Neuronal stem cell (in vitro differentiated cells): ENCODE measurements at regions not wholly inside any gene's neighbourhood (a gene's known extent, or its start where the extent isn't known, plus 50 kb on each side); places are given as distances from the start of the nearest gene placed in this dataset.
A peak's percentile ranks its signal among the peaks of the same experiment; 100 is the strongest.
"Not testable (repeated sequence)": the region's sequence is repeated elsewhere in the genome, so short reads cannot be mapped to it uniquely, and the experiment has no call there.

Experiments used
- DNase-seq: peaks from one replicate; pipeline ENCODE4 v3.0.0-alpha.2; 2013; ENCODE audit warnings: low spot score
- H2AFZ ChIP-seq: one replicate; pipeline ENCODE4 v1.6.1; 2013; ENCODE audit warnings: mild to moderate bottlenecking, low read length, inconsistent platforms
- H2AK5ac ChIP-seq: 2 replicates; pipeline ENCODE4 v1.6.1; 2013; ENCODE audit warnings: low read depth, mild to moderate bottlenecking, inconsistent platforms, low read length, moderate library complexity, mixed read lengths
- H2BK120ac ChIP-seq: 2 replicates; pipeline ENCODE4 v1.6.1; 2013; ENCODE audit warnings: low read depth, mild to moderate bottlenecking, inconsistent platforms, low read length, moderate library complexity, mixed read lengths
- H2BK12ac ChIP-seq: one replicate; pipeline ENCODE4 v1.6.1; 2013; ENCODE audit warnings: low read length, inconsistent platforms
- H2BK15ac ChIP-seq: 2 replicates; pipeline ENCODE4 v1.6.1; 2013; ENCODE audit warnings: mild to moderate bottlenecking, low read length, inconsistent platforms, mixed read lengths
- H2BK5ac ChIP-seq: one replicate; pipeline ENCODE4 v1.6.1; 2013; ENCODE audit warnings: inconsistent platforms, mild to moderate bottlenecking, low read length, moderate library complexity
- H3K14ac ChIP-seq: one replicate; pipeline ENCODE4 v1.6.1; 2013; ENCODE audit warnings: low read length, inconsistent platforms
- H3K18ac ChIP-seq: 2 replicates; pipeline ENCODE4 v1.6.1; 2013; ENCODE audit warnings: low read length, inconsistent platforms
- H3K23ac ChIP-seq: 2 replicates; pipeline ENCODE4 v1.6.1; 2013; ENCODE audit warnings: low read depth, mild to moderate bottlenecking, mixed read lengths, low read length, inconsistent platforms; ENCODE audit not compliant: poor library complexity
- H3K27ac ChIP-seq: replicated peaks from 3 replicates; pipeline ENCODE4 v1.5.1; 2013; ENCODE audit warnings: low read length, inconsistent platforms
- H3K27me3 ChIP-seq, 3 experiments: 2 replicates each; pipeline ENCODE4 v1.6.1; 2013; ENCODE audit warnings: low read length in 3 of 3, mild to moderate bottlenecking in 2 of 3, inconsistent platforms in 1 of 3, low read depth in 1 of 3, mixed read lengths in 1 of 3, moderate library complexity in 1 of 3; ENCODE audit not compliant: control insufficient read depth in 3 of 3, insufficient read depth in 3 of 3
- H3K36me3 ChIP-seq, 2 donors: replicated peaks in 1 of 2; 2 replicates each; pipeline ENCODE4 v1.6.1; 2013; ENCODE audit warnings: low read length in 2 of 2; ENCODE audit not compliant: control insufficient read depth in 2 of 2, insufficient read depth in 2 of 2
- H3K4ac ChIP-seq: 2 replicates; pipeline ENCODE4 v1.6.1; 2013; ENCODE audit warnings: inconsistent platforms, mild to moderate bottlenecking, low read length, moderate library complexity
- H3K4me1 ChIP-seq, 2 donors: 1 replicate in 1 of 2; 2 replicates in 1 of 2; pipeline ENCODE4 v1.6.1; 2013; ENCODE audit warnings: low read length in 2 of 2, low read depth in 1 of 2; ENCODE audit not compliant: control insufficient read depth in 2 of 2, insufficient read depth in 1 of 2
- H3K4me2 ChIP-seq: one replicate; pipeline ENCODE4 v1.6.1; 2013; ENCODE audit warnings: mild to moderate bottlenecking, low read length, inconsistent platforms; ENCODE audit not compliant: insufficient read depth, poor library complexity, severe bottlenecking
- H3K4me3 ChIP-seq, 2 donors: 2 replicates each; pipeline ENCODE4 v1.5.1; 2013; ENCODE audit warnings: low read length in 2 of 2, mild to moderate bottlenecking in 2 of 2, inconsistent platforms in 1 of 2, moderate library complexity in 1 of 2
- H3K79me1 ChIP-seq: one replicate; pipeline ENCODE4 v1.6.1; 2013; ENCODE audit warnings: low read depth, mild to moderate bottlenecking, inconsistent platforms, low read length, moderate library complexity
- H3K9ac ChIP-seq: one replicate; pipeline ENCODE4 v1.6.1; 2013; ENCODE audit warnings: mild to moderate bottlenecking, low read depth, low read length, inconsistent platforms; ENCODE audit not compliant: poor library complexity
- H3K9me3 ChIP-seq, 2 donors: replicated peaks in 1 of 2; 2 replicates each; pipeline versions ENCODE3 to v1.6.1; 2013; ENCODE audit warnings: low read length in 2 of 2, mild to moderate bottlenecking in 2 of 2, inconsistent platforms in 1 of 2, low read depth in 1 of 2, mixed read lengths in 1 of 2, moderate library complexity in 1 of 2; ENCODE audit not compliant: control insufficient read depth in 2 of 2, insufficient read depth in 1 of 2
- H4K8ac ChIP-seq: one replicate; pipeline ENCODE4 v1.6.1; 2013; ENCODE audit warnings: low read depth, mild to moderate bottlenecking, inconsistent platforms, low read length, moderate library complexity
- H4K91ac ChIP-seq: one replicate; pipeline ENCODE4 v1.6.1; 2013; ENCODE audit warnings: low read length, low read depth, mild to moderate bottlenecking, inconsistent platforms; ENCODE audit not compliant: poor library complexity
- WGBS, 2 donors: extraction: QIAGEN DNeasy Blood & Tissue Kit; methylation state at CpG; one replicate each; pipeline ENCODE4 v1.1.7; 2013; ENCODE audit warnings: missing lambda C conversion rate in 2 of 2, mixed read lengths in 1 of 2; ENCODE audit not compliant: insufficient read length in 2 of 2, insufficient replicate concordance in 1 of 2; ENCODE audit errors: extremely low coverage in 2 of 2; 5-methylcytosine and 5-hydroxymethylcytosine counted together

GRCh38 chr11:134499990-134500389 lies 87.9 kb upstream of the B3GAT1 start:
- no peak overlapping the region for H2AK5ac ChIP-seq
- DNase-seq: no peak
- no peaks in the 10 kb centered on the region for H3K36me3 ChIP-seq
- H3K14ac ChIP-seq: no peak overlapping the region
- no peak overlapping the region for H3K4me3 ChIP-seq
- H3K79me1 ChIP-seq: no peaks in the 10 kb centered on the region
- no CpG with 5 or more reads among the region's 8 CpGs for WGBS, 2 donors
- no peak overlapping the region for H4K8ac ChIP-seq
- H3K4me1 ChIP-seq: peaks cover 0 to 23% of the 10 kb centered on the region in 2 donors
- peaks cover 0 to 3% (median 0%) of the 10 kb centered on the region in 3 experiments for H3K27me3 ChIP-seq
- H3K4ac ChIP-seq: no peak overlapping the region
- H3K23ac ChIP-seq: no peak overlapping the region
- H2BK12ac ChIP-seq: no peak overlapping the region
- no peaks in the 10 kb centered on the region for H3K9me3 ChIP-seq
- H3K27ac ChIP-seq: no peak overlapping the region
- H2BK15ac ChIP-seq: no peak overlapping the region
- no peak overlapping the region for H3K18ac ChIP-seq
- no peak overlapping the region for H2BK120ac ChIP-seq
- no peak overlapping the region for H2AFZ ChIP-seq
- no peak overlapping the region for H3K4me2 ChIP-seq
- H4K91ac ChIP-seq: no peak overlapping the region
- peak overlapping the region; percentile 10 for H3K9ac ChIP-seq
- no peak overlapping the region for H2BK5ac ChIP-seq

DNA sequence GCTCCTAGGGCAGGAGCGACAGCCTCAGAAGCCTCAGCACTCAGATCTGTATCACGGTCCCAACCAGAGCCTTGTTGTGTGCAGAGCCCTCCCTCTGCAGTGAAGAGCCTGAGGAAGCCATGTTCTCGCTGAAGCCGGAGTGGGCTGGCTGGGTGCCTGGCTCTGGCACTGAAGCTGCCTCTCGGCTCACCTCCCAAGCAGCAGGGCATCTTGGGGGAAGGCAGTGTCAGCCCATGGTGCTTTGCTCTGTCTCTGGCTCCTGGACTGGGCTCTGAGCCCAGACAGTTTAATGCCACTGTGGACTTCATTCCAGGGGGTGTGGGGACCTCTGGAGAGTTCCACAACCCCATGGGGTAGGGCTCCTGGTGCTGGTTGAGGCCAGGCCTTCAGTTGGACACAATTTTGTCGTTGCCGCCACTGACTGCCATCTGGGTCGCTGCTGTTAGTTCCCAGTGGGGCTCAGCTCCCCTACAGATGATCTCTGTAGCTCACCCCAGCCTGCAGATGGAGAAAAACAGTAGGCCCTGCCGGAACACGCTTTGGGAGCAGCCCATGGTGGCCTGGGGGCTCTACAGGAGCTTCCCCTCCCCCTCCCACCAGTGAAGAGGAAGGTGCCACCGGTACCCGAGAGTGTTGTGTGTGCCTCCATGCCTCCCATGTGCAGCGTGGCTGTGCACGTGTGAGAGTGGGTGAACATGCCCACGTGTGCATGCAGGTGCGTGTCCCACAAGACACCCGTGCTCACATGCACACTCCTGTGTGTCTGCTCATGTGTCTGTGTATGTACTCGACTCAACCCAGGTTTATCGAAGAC lies 86.5 kb upstream of the B3GAT1 start:
- Histone ChIP-seq H4K91ac (no peak overlapping the region), H3K79me1 (no peaks in the 10 kb centered on the region), H2AK5ac (no peak overlapping the region), H2BK12ac (no peak overlapping the region), H3K9me3 (no peaks in the 10 kb centered on the region), H3K4me1 (peaks cover 0 to 13% of the 10 kb centered on the region in 2 donors), H3K23ac (no peak overlapping the region), H2BK15ac (no peak overlapping the region), H3K9ac (peak overlapping the region; percentile 51), H3K4me3 (peak overlapping the region in 1 of 2 donors; percentile 61), H3K36me3 (no peaks in the 10 kb centered on the region), H3K27ac (no peak overlapping the region), H2BK120ac (no peak overlapping the region), H3K18ac (peak overlapping the region; percentile 28), H3K14ac (no peak overlapping the region), H3K27me3 (peaks cover 0 to 3% (median 0%) of the 10 kb centered on the region in 3 experiments), H2BK5ac (peak overlapping the region; percentile 32), H3K4me2 (no peak overlapping the region), H4K8ac (no peak overlapping the region), H2AFZ (no peak overlapping the region), H3K4ac (no peak overlapping the region)
- DNase-seq: no peak
- no CpG with 5 or more reads among the region's 19 CpGs for WGBS, 2 donors

- Histone ChIP-seq H2BK120ac (no peak overlapping the region), H3K4ac (no peak overlapping the region), H2AK5ac (no peak overlapping the region), H2BK12ac (no peak overlapping the region), H3K4me1 (peaks cover 0 to 7% of the 10 kb centered on the region in 2 donors), H4K8ac (no peak overlapping the region), H3K27ac (no peak overlapping the region), H2BK5ac (no peak overlapping the region), H2BK15ac (no peak overlapping the region), H3K36me3 (no peaks in the 10 kb centered on the region), H3K4me2 (no peak overlapping the region), H3K14ac (no peak overlapping the region), H3K9me3 (no peaks in the 10 kb centered on the region), H3K79me1 (no peaks in the 10 kb centered on the region), H3K4me3 (no peak overlapping the region), H2AFZ (no peak overlapping the region), H3K18ac (no peak overlapping the region), H3K23ac (no peak overlapping the region), H3K27me3 (peaks cover 0 to 3% (median 0%) of the 10 kb centered on the region in 3 experiments), H4K91ac (no peak overlapping the region), H3K9ac (no peak overlapping the region)
- WGBS, 2 donors: no CpG with 5 or more reads among the region's 5 CpGs
- DNase-seq: no peak
These were observed 85.5 kb upstream of the B3GAT1 start for GRCh38 chr11:134497586-134497985.

- not testable (repeated sequence) for DNase-seq, H2BK5ac ChIP-seq, H2BK120ac ChIP-seq, H3K27me3 ChIP-seq, H3K9me3 ChIP-seq, H3K9ac ChIP-seq, H2AK5ac ChIP-seq, H3K79me1 ChIP-seq, H3K4me3 ChIP-seq, H3K18ac ChIP-seq, H4K91ac ChIP-seq, H3K4me2 ChIP-seq, H2BK12ac ChIP-seq, H3K4ac ChIP-seq, H4K8ac ChIP-seq, H3K4me1 ChIP-seq, H3K14ac ChIP-seq, H2BK15ac ChIP-seq, H2AFZ ChIP-seq, H3K23ac ChIP-seq, H3K36me3 ChIP-seq, H3K27ac ChIP-seq
- WGBS, 2 donors: no CpG with 5 or more reads among the region's 2 CpGs
These were observed 84.0 kb upstream of the B3GAT1 start for GRCh38 chr11:134496058-134496457.
